UCSD-AML1 (cell line): ENCODE measurements at regions not wholly inside any gene's neighbourhood (a gene's known extent, or its start where the extent isn't known, plus 50 kb on each side); places are given as distances from the start of the nearest gene placed in this dataset.

Source experiments
- DNase-seq: peaks from one replicate; lab custom pipeline; 2025; ENCODE audit not compliant: unreplicated experiment; lab: John Stamatoyannopoulos, UW

DNA sequence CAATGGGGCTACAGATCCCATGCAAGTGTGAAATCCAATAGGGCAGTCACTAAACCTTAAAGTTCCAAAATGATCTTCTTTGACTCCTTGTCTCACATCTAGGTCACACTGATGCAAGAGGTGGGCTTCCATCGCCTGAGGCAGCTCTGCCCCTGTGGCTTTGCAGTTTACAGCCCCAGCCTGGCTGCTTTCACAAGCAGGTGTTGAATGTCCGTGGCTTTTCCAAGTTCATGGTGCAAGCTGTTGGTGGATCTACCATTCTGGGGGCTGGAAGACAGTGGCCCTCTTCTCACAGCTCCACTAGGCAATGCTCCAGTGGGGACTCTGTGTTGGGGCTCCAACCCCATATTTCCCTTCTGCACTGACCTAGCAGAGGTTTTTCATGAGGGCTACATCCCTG lies 68.5 kb upstream of the PRR20G start:
- no peak for DNase-seq

DNA sequence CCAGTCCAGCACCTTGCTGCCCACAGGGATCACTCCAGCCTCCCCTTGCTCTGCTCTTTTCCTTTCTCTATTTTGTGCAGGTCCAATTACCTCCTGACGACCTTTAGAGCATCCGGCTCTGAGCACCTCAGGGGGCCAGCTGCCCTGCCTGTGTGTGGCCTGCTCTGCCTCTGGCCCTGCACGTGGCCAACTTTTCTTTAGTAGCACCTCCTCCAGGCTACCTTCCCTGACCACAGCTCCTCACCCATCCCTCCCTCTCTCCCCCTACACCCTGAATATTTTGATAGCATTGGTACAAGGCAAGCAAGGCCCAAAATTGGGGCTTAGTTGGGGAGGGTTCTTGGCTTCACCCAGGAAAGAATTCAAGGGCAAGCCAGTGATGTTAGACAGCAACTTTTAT lies 66.9 kb upstream of the PRR20G start:
- no peak for DNase-seq

DNA sequence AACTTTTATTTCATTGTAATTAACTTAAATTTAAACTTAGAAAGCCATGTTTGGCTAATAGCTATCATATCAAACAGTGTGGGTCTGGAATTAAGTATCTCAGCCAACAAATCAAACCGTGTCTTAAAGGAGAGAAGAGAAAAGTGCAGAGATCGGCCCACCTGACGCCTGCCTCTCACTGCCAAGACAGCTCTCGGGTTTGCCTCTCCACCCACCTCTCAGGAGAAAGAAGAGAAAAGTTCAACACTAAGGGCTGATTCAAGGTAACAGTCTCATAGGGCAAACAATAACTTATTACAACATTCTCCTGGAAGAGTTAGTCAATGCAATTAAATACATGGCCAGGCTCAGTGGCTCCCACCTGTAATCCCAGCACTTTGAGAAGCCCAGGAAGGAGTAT lies 64.8 kb upstream of the PRR20G start:
- no peak for DNase-seq

DNA sequence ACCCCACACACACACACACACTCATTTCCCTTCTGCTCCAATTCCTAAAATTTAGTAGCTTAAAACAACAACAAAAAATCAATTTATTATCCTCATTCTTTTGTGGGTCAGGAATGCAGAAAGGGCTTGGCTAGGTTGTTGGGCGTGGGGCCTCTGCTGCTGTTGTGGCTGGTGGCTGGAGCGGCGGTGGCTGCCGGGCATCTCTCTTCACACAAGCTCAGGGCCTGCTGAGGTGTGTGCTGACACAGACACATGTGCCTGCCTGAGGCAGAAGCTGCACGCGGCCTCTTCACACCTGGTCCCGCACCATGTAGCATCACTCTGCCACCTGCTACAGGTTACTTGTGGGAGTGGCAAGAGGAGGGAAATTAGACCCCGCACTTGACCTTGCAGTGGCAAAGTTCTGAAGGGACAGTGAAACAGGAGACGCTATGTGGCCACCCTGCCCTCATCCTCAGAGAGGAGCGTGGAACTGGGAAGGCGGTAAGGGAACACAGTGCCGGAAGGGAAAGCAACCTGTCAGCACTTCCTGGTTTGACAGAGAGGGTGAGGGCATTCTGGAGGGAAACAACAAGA lies 64.0 kb upstream of the PRR20G start:
- DNase-seq: no peak

DNA sequence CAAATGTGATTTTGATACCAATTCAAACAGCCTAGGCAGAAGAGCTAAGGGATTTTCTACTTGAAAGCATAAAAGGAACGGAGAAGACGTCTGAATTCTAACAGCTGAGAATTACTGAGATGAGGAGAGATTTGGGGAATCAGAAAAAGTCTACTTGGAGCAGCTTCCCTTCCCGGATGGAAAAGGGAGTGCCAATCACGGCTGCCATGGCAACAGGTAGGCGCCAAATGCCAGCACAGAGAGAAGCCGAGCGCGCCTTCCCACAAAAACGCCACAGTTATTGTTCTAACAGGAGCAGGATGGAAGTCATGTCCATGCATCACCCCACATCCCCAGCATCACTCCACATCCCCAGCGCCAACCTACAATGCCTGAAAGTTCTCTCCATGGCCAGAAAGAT lies 63.5 kb upstream of the PRR20G start:
- no peak for DNase-seq

DNA sequence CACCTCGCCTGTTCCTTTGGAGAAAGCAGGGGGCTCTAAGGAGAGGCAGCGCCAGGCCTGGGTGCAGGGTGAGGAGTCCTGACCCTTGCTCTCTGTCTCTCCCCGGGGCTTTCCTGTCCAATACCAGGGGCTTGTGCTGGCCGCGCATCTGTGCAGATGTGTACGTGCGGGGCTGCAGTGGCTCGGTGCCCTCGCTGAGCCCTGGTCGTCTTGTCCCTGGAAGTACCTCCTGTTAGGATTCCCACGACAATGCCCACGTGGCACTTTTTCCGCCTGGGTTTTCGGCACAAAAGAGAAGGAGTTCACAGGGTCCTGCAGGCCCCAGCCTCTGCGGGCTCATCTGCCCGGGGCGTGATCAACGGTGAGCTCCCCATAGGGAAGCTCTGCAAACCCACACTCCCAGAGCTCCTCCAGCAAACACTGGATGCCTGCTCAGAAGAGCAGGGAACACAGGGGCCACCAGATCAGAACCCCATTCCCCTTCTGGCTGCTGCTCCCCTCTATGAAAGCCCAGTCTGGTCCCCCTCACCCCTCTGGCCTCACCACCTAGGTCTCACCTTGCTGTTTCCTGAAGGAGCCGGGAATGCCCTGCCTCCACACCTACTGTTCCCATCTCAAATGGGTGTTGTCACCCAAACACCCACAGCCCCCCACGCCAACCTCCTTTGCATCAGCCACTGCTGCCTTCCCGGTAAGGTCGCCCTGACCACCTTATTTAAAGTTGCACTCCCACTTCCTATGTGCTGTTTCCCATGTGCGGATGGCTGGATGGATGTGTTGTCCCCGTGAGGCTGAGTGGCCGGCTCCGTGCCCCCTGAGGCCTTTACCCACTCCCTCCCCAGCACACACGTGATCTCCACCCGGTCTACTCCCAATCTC lies 62.6 kb upstream of the PRR20G start:
- no peak for DNase-seq

DNA sequence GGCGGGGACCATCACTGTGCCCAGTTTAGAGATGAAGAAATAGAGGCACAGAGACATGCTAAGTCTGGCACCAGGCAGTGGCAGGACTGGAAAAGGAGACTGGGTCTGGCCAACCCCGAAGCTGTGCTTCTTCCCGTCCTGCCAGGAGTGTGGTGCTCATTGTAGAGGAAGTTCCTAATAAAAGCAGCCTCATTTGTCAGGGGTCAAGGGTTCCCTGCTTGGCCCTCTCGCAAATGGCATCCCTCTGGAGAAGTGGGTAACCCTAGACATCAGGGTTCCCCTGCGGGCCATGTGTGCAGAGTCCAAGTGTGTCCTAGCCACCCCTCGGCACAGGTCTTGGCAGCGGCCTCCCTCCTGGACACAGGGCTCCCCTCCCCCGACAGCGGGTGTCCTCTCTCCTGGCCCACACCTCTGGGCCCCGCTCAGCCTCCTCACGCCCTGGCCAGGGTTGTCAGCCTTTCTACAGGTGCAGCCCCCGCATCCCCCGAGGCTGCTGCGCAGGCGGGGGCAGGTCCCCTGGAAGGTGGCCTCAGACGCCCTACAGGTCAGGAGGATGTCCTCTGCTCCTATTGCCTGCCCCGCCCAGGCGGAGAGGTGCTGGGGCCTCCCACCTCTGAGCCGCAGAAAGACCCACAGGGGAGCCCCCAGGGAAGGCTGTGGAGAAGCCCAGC lies 61.8 kb upstream of the PRR20G start:
- no peak for DNase-seq

DNA sequence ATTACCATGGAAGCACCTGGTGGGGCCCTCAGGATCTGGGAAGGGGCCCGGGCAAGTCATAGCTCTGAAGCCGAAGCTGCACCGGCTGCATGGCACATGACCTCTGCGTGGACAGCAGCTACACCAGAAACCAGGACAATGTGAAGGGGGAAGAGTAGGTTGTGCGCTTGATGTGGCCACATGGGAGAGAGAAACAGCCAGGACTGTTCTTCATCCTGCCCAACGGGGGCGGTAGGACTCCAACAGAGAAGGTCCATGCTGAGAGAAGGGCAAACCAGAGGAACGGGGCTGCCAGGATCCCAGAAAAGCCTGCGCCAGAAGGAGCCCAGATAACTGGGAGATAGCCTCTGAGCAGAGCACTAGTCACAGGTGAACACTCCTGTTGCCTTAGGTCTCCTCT lies 54.9 kb upstream of the PRR20G start:
- no peak for DNase-seq

DNA sequence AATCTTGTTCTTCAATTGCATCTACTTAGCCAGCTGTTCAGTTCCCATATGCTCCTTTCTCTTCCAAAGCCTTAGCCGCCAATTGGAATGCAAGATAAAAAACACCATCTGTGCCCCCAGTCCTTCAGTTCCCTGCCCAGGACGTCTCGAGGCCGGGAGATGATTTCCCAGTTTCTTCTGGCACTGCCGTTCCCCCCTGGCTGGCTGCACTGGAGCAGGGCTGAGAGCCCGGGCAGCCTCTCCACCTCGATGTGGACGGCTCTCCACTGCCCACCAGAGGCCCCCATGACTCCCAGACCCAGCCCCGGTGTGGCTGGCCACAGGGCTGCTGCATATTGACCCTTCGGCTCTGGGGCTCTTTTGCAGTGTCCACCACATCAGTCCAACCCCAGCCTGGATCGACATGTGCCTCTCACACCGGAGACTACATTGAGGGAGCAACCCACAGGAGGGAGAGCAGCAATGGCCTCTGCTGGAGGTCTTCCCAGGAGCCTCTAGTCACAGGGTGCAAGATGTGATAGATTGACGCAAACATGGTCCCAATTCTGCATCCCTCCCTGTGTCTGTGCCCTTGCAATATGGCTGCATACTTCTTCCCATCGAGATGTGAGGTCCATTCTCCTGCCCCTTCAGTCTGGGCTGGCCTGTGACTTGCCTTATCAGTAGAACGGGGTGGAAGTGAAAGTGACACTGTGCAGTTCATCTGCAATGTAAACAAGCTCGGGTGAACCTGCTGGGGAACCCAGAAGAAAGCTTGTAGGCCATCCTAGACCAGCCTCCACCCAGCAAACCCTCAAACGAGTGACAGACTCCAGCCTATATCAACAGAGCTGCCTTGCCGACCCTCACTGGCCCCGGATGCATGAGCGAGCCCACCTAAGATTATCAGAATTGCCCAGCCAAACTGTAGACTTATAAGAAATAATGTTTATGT lies 52.3 kb upstream of the PRR20G start:
- no peak for DNase-seq

DNA sequence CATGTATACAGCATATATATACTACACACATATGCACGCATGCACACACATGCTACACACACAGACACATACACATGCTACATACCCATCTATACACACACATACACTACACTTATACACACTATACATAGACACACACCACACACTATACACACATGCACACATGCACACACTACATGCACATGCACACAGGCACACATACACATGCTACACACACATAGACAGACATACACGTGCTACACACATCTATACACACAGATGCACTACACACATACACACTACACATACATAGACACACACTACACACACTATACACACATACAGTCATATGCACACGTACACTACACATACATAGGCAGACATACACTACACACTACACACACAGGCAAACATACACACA lies 51.2 kb upstream of the PRR20G start:
- DNase-seq: no peak

DNA sequence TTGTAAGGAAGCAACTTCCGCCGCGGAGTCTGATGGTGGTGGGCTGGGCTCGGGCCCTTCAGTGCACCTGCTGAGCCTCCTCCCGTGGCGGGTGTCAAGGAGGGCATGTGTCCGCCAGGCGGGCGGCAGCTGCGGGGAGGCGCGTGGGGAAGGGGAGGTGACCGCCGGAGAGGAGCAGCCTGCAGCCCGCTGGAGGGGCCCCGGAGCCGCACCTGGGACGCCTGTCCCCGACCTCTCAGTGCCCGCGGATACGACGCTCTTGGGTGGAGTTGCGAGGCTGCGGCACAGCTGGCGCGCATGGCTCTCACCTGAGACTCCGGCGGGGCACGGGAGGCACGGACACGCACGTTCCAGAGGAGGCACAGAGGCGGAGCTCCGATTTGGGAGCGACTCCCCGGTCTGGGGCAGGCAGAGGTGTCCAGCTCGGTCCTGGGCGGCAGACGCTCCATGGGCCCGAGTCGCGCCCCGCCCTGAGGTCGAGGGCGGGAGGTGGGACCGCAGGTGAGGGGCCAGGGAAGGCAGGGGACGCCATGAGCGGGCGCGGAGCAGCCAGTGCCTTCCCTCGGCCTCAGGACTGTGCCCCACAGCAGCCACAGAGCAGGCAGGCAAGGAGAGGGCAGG lies 50.2 kb upstream of the PRR20G start:
- DNase-seq: no peak
